HepG2 (cell line): ENCODE measurements at regions not wholly inside any gene's neighbourhood (a gene's known extent, or its start where the extent isn't known, plus 50 kb on each side); places are given as distances from the start of the nearest gene placed in this dataset.
"Not testable (repeated sequence)": the region's sequence is repeated elsewhere in the genome, so short reads cannot be mapped to it uniquely, and the experiment has no call there.

Source experiments
- ATAC-seq: fragments of 200-7000 bp; cut with Tn5 transposase; 3 replicates; pipeline ENCODE4 v1.9.1; 2020; ENCODE audit warnings: mild to moderate bottlenecking, moderate library complexity
- BruUV-seq: library from RNA; stranded (reverse); fragments of 400-500 nt; replicated peaks from 2 replicates; lab custom pipeline; 2021; lab: Mats Ljungman, UMichigan
- CTCF ChIA-PET: fragments of 300-600 bp; formaldehyde crosslinking; extraction: SDS; loops from one replicate; lab custom pipeline; 2021; ENCODE audit warnings: low total read pairs, inconsistent platforms, low intra/inter-chr PET ratio; lab: Yijun Ruan, JAX
- POLR2A ChIA-PET: fragments of 350-600 bp; sonication (Branson Sonifier 250); formaldehyde crosslinking; loops from one replicate; lab custom pipeline; 2020; ENCODE audit warnings: antibody characterized with exemption, inconsistent platforms; lab: Yijun Ruan, JAX
- DNase-seq: peaks from one replicate; pipeline ENCODE4 v3.0.0-alpha.2; 2015; ENCODE audit warnings: low spot score
- FAIRE-seq: peaks from 3 replicates; lab custom pipeline; 2011; peaks lifted over from hg19 to GRCh38; lab: Jason Lieb, UNC
- H2AFZ ChIP-seq: one replicate; pipeline ENCODE4 v1.6.1; 2011; ENCODE audit warnings: low read length, inconsistent platforms
- H3K27ac ChIP-seq: fragments of 300-600 bp; 3 replicates; pipeline ENCODE4 v1.8.0; 2011; ENCODE audit warnings: mixed run types, mild to moderate bottlenecking, mixed read lengths, low read length, inconsistent platforms; ENCODE audit not compliant: insufficient read depth; ENCODE audit errors: extremely low read length
- H3K27me3 ChIP-seq, 2 experiments: fragments of 200-600 bp in 1 of 2; 2 replicates in 1 of 2; 3 replicates in 1 of 2; pipeline versions ENCODE4 v1.6.0 to v1.8.0; 2011; ENCODE audit warnings: low read length in 2 of 2, mild to moderate bottlenecking in 2 of 2, moderate library complexity in 2 of 2, inconsistent platforms in 1 of 2; ENCODE audit not compliant: insufficient read depth in 2 of 2, control insufficient read depth in 1 of 2
- H3K36me3 ChIP-seq, 2 experiments: fragments of 200-600 bp in 1 of 2; replicated peaks in 1 of 2; 2 replicates in 1 of 2; 3 replicates in 1 of 2; pipeline versions ENCODE4 v1.5.1 to v1.8.0; 2011; ENCODE audit warnings: low read length in 2 of 2, inconsistent platforms in 1 of 2; ENCODE audit not compliant: insufficient read depth in 2 of 2, control insufficient read depth in 1 of 2
- H3K4me1 ChIP-seq: 2 replicates; pipeline ENCODE4 v1.5.1; 2012; ENCODE audit warnings: low read length, inconsistent platforms; ENCODE audit not compliant: insufficient read depth
- H3K4me2 ChIP-seq: 2 replicates; pipeline ENCODE4 v1.6.0; 2011; ENCODE audit warnings: low read depth, low read length, inconsistent platforms
- H3K4me3 ChIP-seq, 3 experiments: fragments of 200-600 bp in 1 of 3; sonication (generic), shearing (Covaris generic) in 1 of 3; replicated peaks in 1 of 3; 2 replicates each; pipeline ENCODE4 v1.5.1; 2011 to 2016; ENCODE audit warnings: low read length in 3 of 3, inconsistent platforms in 2 of 3, low read depth in 2 of 3, mild to moderate bottlenecking in 2 of 3, control low read depth in 1 of 3, mixed read lengths in 1 of 3; ENCODE audit not compliant: insufficient read depth in 1 of 3
- H3K79me2 ChIP-seq: one replicate; pipeline ENCODE4 v1.6.1; 2011; ENCODE audit warnings: low read length, inconsistent platforms; ENCODE audit not compliant: insufficient read depth
- H3K9ac ChIP-seq: 2 replicates; pipeline ENCODE4 v1.6.0; 2011; ENCODE audit warnings: mild to moderate bottlenecking, low read depth, low read length, inconsistent platforms; ENCODE audit not compliant: insufficient read depth
- H3K9me3 ChIP-seq: 2 replicates; pipeline ENCODE4 v1.5.1; 2012; ENCODE audit warnings: mild to moderate bottlenecking, low read length
- H4K20me1 ChIP-seq: 2 replicates; pipeline ENCODE4 v1.6.0; 2011; ENCODE audit warnings: inconsistent platforms, mild to moderate bottlenecking, low read length, moderate library complexity; ENCODE audit not compliant: insufficient read depth
- ARID4A ChIP-seq: sonication (generic); formaldehyde crosslinking; IDR thresholded peaks from 2 replicates; pipeline ENCODE4 v1.5.0; 2020; ENCODE audit warnings: mild to moderate bottlenecking, missing genetic modification reagents, borderline replicate concordance
- ELF1 ChIP-seq: sonication (generic); formaldehyde crosslinking; IDR thresholded peaks from 2 replicates; pipeline ENCODE4 v1.4.0; 2020; ENCODE audit warnings: missing genetic modification reagents
- ZSCAN31 ChIP-seq: sonication (generic); formaldehyde crosslinking; IDR thresholded peaks from 2 replicates; pipeline ENCODE4 v1.5.0; 2020; ENCODE audit warnings: low read depth, mild to moderate bottlenecking, missing genetic modification reagents
- WGBS: methylation state at CpG from one replicate; pipeline ENCODE4 v1.1.6; 2017; ENCODE audit warnings: low lambda C conversion rate; 5-methylcytosine and 5-hydroxymethylcytosine counted together
- in situ Hi-C: cut with HindIII; loops from 2 replicates; pipeline ENCODE4 v1.10.0; 2017; ENCODE audit warnings: low pct_unique_long_range_greater_than_20kb; ENCODE audit not compliant: extremely low pct_ligation_motif_present
- intact Hi-C: fragments of 100-400 bp; cut with micrococcal nuclease; formaldehyde crosslinking; loops from one replicate; pipeline ENCODE4 v1.10.0; 2022; ENCODE audit not compliant: unreplicated experiment
- TF ChIP-seq, protein P1 (sequence below): sonication (generic); formaldehyde crosslinking; IDR thresholded peaks from 2 replicates; pipeline ENCODE4 v1.8.1; 2023; ENCODE audit warnings: mild to moderate bottlenecking, moderate library complexity, missing genetic modification reagents

- TF ChIP-seq ARID4A (CRISPR knock-in tag) = no peak
- TF ChIP-seq, protein P1, sequence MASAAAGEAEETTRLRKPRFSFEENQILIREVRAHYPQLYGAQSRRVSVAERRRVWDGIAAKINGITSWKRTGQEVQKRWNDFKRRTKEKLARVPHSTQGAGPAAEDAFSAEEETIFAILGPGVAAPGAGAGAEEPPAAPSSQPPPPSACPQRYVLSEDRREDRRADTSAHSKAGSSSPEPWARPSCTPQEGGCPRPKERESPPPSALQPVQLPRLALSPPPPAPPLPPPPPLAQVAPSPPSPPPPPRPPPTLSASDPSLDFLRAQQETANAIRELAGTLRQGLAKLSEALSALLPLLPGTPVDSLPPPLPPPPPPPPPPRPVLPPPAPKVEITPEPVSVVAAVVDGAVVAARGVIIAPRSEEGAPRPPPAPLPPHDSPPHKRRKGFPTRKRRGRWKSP = no peak
- TF ChIP-seq ZSCAN31 = no peak
- TF ChIP-seq ELF1 (CRISPR knock-in tag) = no peak
These were observed 1416.1 kb downstream of the RPA4 start (continued) for GRCh38 chrX:98299785-98300184.

GRCh38 chrX:98300536-98300935, 1416.8 kb downstream of the RPA4 start:
- H3K4me3 ChIP-seq, H3K36me3 ChIP-seq, intact Hi-C loops, BruUV-seq, H3K27me3 ChIP-seq, FAIRE-seq, H3K4me2 ChIP-seq, H3K27ac ChIP-seq, H3K4me1 ChIP-seq, ATAC-seq, DNase-seq, H4K20me1 ChIP-seq, POLR2A ChIA-PET, H2AFZ ChIP-seq, in situ Hi-C loops, H3K9me3 ChIP-seq, CTCF ChIA-PET, H3K79me2 ChIP-seq, H3K9ac ChIP-seq: not testable (repeated sequence)
- WGBS = no CpG with 5 or more reads among the region's 13 CpGs
